ENCODE measurements at regions not wholly inside any gene's neighbourhood (a gene's known extent, or its start where the extent isn't known, plus 50 kb on each side); places are given as distances from the start of the nearest gene placed in this dataset.

GRCh38 chr4:35934320-35934981 is 309.9 kb downstream of the ARAP2 start:
- DNase-seq: peak in 1 of 35 experiments; percentile 23
- POLR2A ChIA-PET: no interaction called here
- Histone ChIP-seq H3K4me1 (ENCODE audit: control insufficient read depth in 1 of 2, extremely low read depth in 1 of 2, insufficient read depth in 2 of 2, low read length in 2 of 2) (no peaks in the 10 kb centered on the region), H3K27me3 (replicated peaks in 1 of 2; ENCODE audit: control insufficient read depth in 2 of 2, extremely low read depth in 1 of 2, insufficient read depth in 2 of 2, low read length in 1 of 2) (no peaks in the 10 kb centered on the region), H3K9me3 (no peaks in the 10 kb centered on the region), H3K36me3 (ENCODE audit: control insufficient read depth in 2 of 2, extremely low read depth in 1 of 2, insufficient read depth in 1 of 2, low read length in 1 of 2) (no peaks in the 10 kb centered on the region), H3K4me3 (ENCODE audit: control insufficient read depth in 1 of 2, extremely low read depth in 1 of 2, low read length in 1 of 2) (no peak overlapping the region), H3K27ac (ENCODE audit: low read length) (no peak overlapping the region)
- no peak overlapping the region for H3K4me3 Mint-ChIP-seq
- no peaks in the 10 kb centered on the region for H3K36me3 Mint-ChIP-seq
- WGBS (ENCODE audit: insufficient coverage): no CpG with 5 or more reads among the region's 5 CpGs
- CTCF ChIA-PET: interaction anchor here (0.6 to 1.0 kb wide), 5 partner anchors 11 to 465 kb away, joined by 3 to 4 read pairs (median 3); no protein-coding TSS in a partner anchor
- H3K9me3 Mint-ChIP-seq: no peaks in the 10 kb centered on the region
- no peaks in the 10 kb centered on the region for H3K4me1 Mint-ChIP-seq
- H3K27ac Mint-ChIP-seq: no peak overlapping the region
- H3K27me3 Mint-ChIP-seq: peaks cover 2 to 5% of the 10 kb centered on the region in 2 donors
- no peak for ATAC-seq (replicated peaks in 1 of 4)

DNA sequence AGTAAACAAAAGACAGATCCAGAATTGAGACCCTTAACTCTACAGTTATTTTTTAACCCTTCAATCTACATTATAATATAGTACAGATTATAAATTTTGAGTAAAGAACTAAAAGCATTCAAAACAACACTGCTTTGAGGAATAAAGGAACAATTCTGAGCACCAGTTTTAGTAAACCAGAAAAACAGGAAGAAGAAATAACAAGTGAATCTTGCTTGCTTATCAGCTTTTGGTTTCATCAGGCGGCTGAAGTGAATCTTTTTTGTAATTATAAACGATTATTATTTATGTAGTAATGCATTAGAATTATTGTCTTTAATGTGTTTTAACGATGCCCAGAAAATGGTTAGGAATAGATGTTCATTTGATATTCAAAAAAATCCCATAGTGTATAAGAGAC is 305.4 kb downstream of the ARAP2 start:
- 100% methylated on average over 1 of the region's 3 CpGs for WGBS (ENCODE audit: insufficient coverage)
- Histone ChIP-seq H3K27me3 (replicated peaks in 1 of 2; ENCODE audit: control insufficient read depth in 2 of 2, extremely low read depth in 1 of 2, insufficient read depth in 2 of 2, low read length in 1 of 2) (no peaks in the 10 kb centered on the region), H3K4me3 (ENCODE audit: control insufficient read depth in 1 of 2, extremely low read depth in 1 of 2, low read length in 1 of 2) (no peak overlapping the region), H3K36me3 (ENCODE audit: control insufficient read depth in 2 of 2, extremely low read depth in 1 of 2, insufficient read depth in 1 of 2, low read length in 1 of 2) (no peaks in the 10 kb centered on the region), H3K4me1 (ENCODE audit: control insufficient read depth in 1 of 2, extremely low read depth in 1 of 2, insufficient read depth in 2 of 2, low read length in 2 of 2) (no peaks in the 10 kb centered on the region), H3K9me3 (no peaks in the 10 kb centered on the region), H3K27ac (ENCODE audit: low read length) (no peak overlapping the region)
- no peak for ATAC-seq (replicated peaks in 1 of 4)
- Mint-ChIP-seq H3K9me3 (no peaks in the 10 kb centered on the region), H3K36me3 (no peaks in the 10 kb centered on the region), H3K4me1 (no peaks in the 10 kb centered on the region), H3K27me3 (peaks cover 0 to 4% of the 10 kb centered on the region in 2 donors), H3K27ac (no peak overlapping the region), H3K4me3 (no peak overlapping the region)
- ChIA-PET POLR2A (no interaction called here), CTCF (no interaction called here)
- DNase-seq: no peak

GRCh38 chr4:35939751-35940150 is 304.6 kb downstream of the ARAP2 start:
- no peaks in the 10 kb centered on the region for H3K9me3 ChIP-seq
- Mint-ChIP-seq H3K4me1 (no peaks in the 10 kb centered on the region), H3K27me3 (peaks cover 0 to 4% of the 10 kb centered on the region in 2 donors), H3K9me3 (no peaks in the 10 kb centered on the region), H3K27ac (no peak overlapping the region), H3K4me3 (no peak overlapping the region), H3K36me3 (no peaks in the 10 kb centered on the region)
- POLR2A ChIA-PET: no interaction called here
- no peak for ATAC-seq (replicated peaks in 1 of 4)
- H3K4me1 ChIP-seq (ENCODE audit: control insufficient read depth in 1 of 2, extremely low read depth in 1 of 2, insufficient read depth in 2 of 2, low read length in 2 of 2): no peaks in the 10 kb centered on the region
- H3K27me3 ChIP-seq (replicated peaks in 1 of 2; ENCODE audit: control insufficient read depth in 2 of 2, extremely low read depth in 1 of 2, insufficient read depth in 2 of 2, low read length in 1 of 2): no peaks in the 10 kb centered on the region
- DNase-seq: no peak
- no peak overlapping the region for H3K27ac ChIP-seq (ENCODE audit: low read length)
- CTCF ChIA-PET: no interaction called here
- H3K4me3 ChIP-seq (ENCODE audit: control insufficient read depth in 1 of 2, extremely low read depth in 1 of 2, low read length in 1 of 2): no peak overlapping the region
- no peaks in the 10 kb centered on the region for H3K36me3 ChIP-seq (ENCODE audit: control insufficient read depth in 2 of 2, extremely low read depth in 1 of 2, insufficient read depth in 1 of 2, low read length in 1 of 2)
- WGBS (ENCODE audit: insufficient coverage): 43% methylated on average over 1 of the region's 1 CpG

GRCh38 chr4:35942092-35942491 is 302.2 kb downstream of the ARAP2 start:
- Mint-ChIP-seq H3K27me3 (peaks cover 0 to 4% of the 10 kb centered on the region in 2 donors), H3K9me3 (no peaks in the 10 kb centered on the region), H3K4me3 (no peak overlapping the region), H3K27ac (no peak overlapping the region), H3K36me3 (no peaks in the 10 kb centered on the region), H3K4me1 (no peaks in the 10 kb centered on the region)
- Histone ChIP-seq H3K36me3 (ENCODE audit: control insufficient read depth in 2 of 2, extremely low read depth in 1 of 2, insufficient read depth in 1 of 2, low read length in 1 of 2) (no peaks in the 10 kb centered on the region), H3K4me3 (ENCODE audit: control insufficient read depth in 1 of 2, extremely low read depth in 1 of 2, low read length in 1 of 2) (no peak overlapping the region), H3K27ac (ENCODE audit: low read length) (no peak overlapping the region), H3K9me3 (no peaks in the 10 kb centered on the region), H3K27me3 (replicated peaks in 1 of 2; ENCODE audit: control insufficient read depth in 2 of 2, extremely low read depth in 1 of 2, insufficient read depth in 2 of 2, low read length in 1 of 2) (no peaks in the 10 kb centered on the region), H3K4me1 (ENCODE audit: control insufficient read depth in 1 of 2, extremely low read depth in 1 of 2, insufficient read depth in 2 of 2, low read length in 2 of 2) (no peaks in the 10 kb centered on the region)
- ATAC-seq (replicated peaks in 1 of 4): no peak
- DNase-seq: no peak
- no CpG with 5 or more reads among the region's 2 CpGs for WGBS (ENCODE audit: insufficient coverage)
- CTCF ChIA-PET: no interaction called here
- POLR2A ChIA-PET: no interaction called here

GRCh38 chr4:35943606-35944005 is 300.7 kb downstream of the ARAP2 start:
- ATAC-seq (replicated peaks in 1 of 4): no peak
- Mint-ChIP-seq H3K4me3 (no peak overlapping the region), H3K36me3 (no peaks in the 10 kb centered on the region), H3K27ac (no peak overlapping the region), H3K4me1 (no peaks in the 10 kb centered on the region), H3K27me3 (peaks cover 0 to 4% of the 10 kb centered on the region in 2 donors), H3K9me3 (peaks cover 0 to 2% (median 0%) of the 10 kb centered on the region in 3 donors)
- no peak overlapping the region for H3K27ac ChIP-seq (ENCODE audit: low read length)
- no peaks in the 10 kb centered on the region for H3K9me3 ChIP-seq
- ChIA-PET CTCF (no interaction called here), POLR2A (no interaction called here)
- no peaks in the 10 kb centered on the region for H3K36me3 ChIP-seq (ENCODE audit: control insufficient read depth in 2 of 2, extremely low read depth in 1 of 2, insufficient read depth in 1 of 2, low read length in 1 of 2)
- no peaks in the 10 kb centered on the region for H3K4me1 ChIP-seq (ENCODE audit: control insufficient read depth in 1 of 2, extremely low read depth in 1 of 2, insufficient read depth in 2 of 2, low read length in 2 of 2)
- no peak overlapping the region for H3K4me3 ChIP-seq (ENCODE audit: control insufficient read depth in 1 of 2, extremely low read depth in 1 of 2, low read length in 1 of 2)
- no peaks in the 10 kb centered on the region for H3K27me3 ChIP-seq (replicated peaks in 1 of 2; ENCODE audit: control insufficient read depth in 2 of 2, extremely low read depth in 1 of 2, insufficient read depth in 2 of 2, low read length in 1 of 2)
- no peak for DNase-seq

DNA sequence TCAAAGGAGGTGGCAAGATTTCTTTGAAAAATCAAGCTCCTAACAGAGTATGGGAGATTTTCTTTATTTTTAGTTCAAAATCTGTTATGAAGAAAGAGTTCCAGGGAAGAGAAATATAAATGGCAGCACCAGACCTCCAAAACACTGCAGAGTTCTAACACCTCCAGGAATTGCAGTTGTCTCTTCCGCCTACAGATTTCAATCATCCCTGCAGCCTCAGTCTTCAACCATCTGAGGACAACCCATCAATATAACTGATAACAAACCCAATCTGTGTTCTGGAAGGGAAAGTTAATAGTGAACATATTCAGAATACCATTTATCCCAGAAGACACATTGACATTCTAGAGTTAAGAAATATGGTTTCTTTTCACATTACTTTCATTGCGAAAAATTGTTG is 296.1 kb downstream of the ARAP2 start:
- H3K9me3 Mint-ChIP-seq: peaks cover 4 to 19% (median 14%) of the 10 kb centered on the region in 3 donors
- Histone ChIP-seq H3K4me3 (ENCODE audit: control insufficient read depth in 1 of 2, extremely low read depth in 1 of 2, low read length in 1 of 2) (no peak overlapping the region), H3K36me3 (ENCODE audit: control insufficient read depth in 2 of 2, extremely low read depth in 1 of 2, insufficient read depth in 1 of 2, low read length in 1 of 2) (no peaks in the 10 kb centered on the region), H3K9me3 (no peaks in the 10 kb centered on the region), H3K4me1 (ENCODE audit: control insufficient read depth in 1 of 2, extremely low read depth in 1 of 2, insufficient read depth in 2 of 2, low read length in 2 of 2) (no peaks in the 10 kb centered on the region), H3K27me3 (replicated peaks in 1 of 2; ENCODE audit: control insufficient read depth in 2 of 2, extremely low read depth in 1 of 2, insufficient read depth in 2 of 2, low read length in 1 of 2) (no peaks in the 10 kb centered on the region), H3K27ac (ENCODE audit: low read length) (no peak overlapping the region)
- POLR2A ChIA-PET: interaction anchor here in 1 of 2 donors (0.6 kb wide), 1 partner anchor 975 kb away, joined by 3 read pairs; no protein-coding TSS in a partner anchor
- no peak overlapping the region for H3K4me3 Mint-ChIP-seq
- no peaks in the 10 kb centered on the region for H3K36me3 Mint-ChIP-seq
- WGBS (ENCODE audit: insufficient coverage): no CpG with 5 or more reads among the region's 2 CpGs
- no peak for ATAC-seq (replicated peaks in 1 of 4)
- no peaks in the 10 kb centered on the region for H3K4me1 Mint-ChIP-seq
- H3K27ac Mint-ChIP-seq: no peak overlapping the region
- no peak for DNase-seq
- CTCF ChIA-PET: no interaction called here
- no peaks in the 10 kb centered on the region for H3K27me3 Mint-ChIP-seq

DNA sequence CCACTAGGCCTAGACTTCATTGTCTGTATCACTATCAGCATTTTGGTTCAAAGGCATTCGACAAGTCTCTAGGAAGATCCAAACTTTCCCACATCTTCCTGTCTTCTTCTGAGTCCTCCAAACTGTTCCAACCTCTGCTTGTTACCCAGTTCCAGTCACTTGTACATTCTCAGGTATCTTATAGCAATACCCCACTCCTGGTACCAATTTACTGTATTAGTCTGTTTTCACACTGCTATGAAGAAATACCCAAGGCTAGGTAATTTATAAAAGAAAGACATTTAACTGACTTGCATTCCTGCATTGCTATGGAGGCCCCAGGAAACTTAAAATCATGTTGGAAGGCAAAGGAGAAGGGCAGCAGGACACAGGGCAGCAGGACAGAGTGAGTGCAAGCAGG is 293.9 kb downstream of the ARAP2 start:
- no peak for ATAC-seq (replicated peaks in 1 of 4)
- no peak for DNase-seq
- peaks cover 20 to 36% (median 33%) of the 10 kb centered on the region in 3 donors for H3K9me3 Mint-ChIP-seq
- ChIA-PET POLR2A (interaction anchor here in 1 of 2 donors (0.6 kb wide), 1 partner anchor 448 kb away, joined by 3 read pairs; no protein-coding TSS in a partner anchor), CTCF (no interaction called here)
- no peak overlapping the region for H3K4me3 ChIP-seq (ENCODE audit: control insufficient read depth in 1 of 2, extremely low read depth in 1 of 2, low read length in 1 of 2)
- H3K36me3 Mint-ChIP-seq: no peaks in the 10 kb centered on the region
- no peak overlapping the region for H3K4me3 Mint-ChIP-seq
- H3K4me1 ChIP-seq (ENCODE audit: control insufficient read depth in 1 of 2, extremely low read depth in 1 of 2, insufficient read depth in 2 of 2, low read length in 2 of 2): no peaks in the 10 kb centered on the region
- H3K4me1 Mint-ChIP-seq: no peaks in the 10 kb centered on the region
- no peaks in the 10 kb centered on the region for H3K9me3 ChIP-seq
- WGBS (ENCODE audit: insufficient coverage): no CpG with 5 or more reads among the region's 1 CpG
- no peak overlapping the region for H3K27ac Mint-ChIP-seq
- H3K27ac ChIP-seq (ENCODE audit: low read length): no peak overlapping the region
- no peaks in the 10 kb centered on the region for H3K36me3 ChIP-seq (ENCODE audit: control insufficient read depth in 2 of 2, extremely low read depth in 1 of 2, insufficient read depth in 1 of 2, low read length in 1 of 2)
- no peaks in the 10 kb centered on the region for H3K27me3 ChIP-seq (replicated peaks in 1 of 2; ENCODE audit: control insufficient read depth in 2 of 2, extremely low read depth in 1 of 2, insufficient read depth in 2 of 2, low read length in 1 of 2)
- no peaks in the 10 kb centered on the region for H3K27me3 Mint-ChIP-seq
